Kidney (tissue), 13 donors: ENCODE measurements at regions not wholly inside any gene's neighbourhood (a gene's known extent, or its start where the extent isn't known, plus 50 kb on each side); places are given as distances from the start of the nearest gene placed in this dataset.

Experiments
- DNase-seq, 5 donors: peaks; one replicate each; pipeline ENCODE4 v3.0.0-alpha.2; 2013 to 2020
- FAIRE-seq: peaks from 2 replicates; lab custom pipeline; 2012; peaks lifted over from hg19 to GRCh38; lab: Jason Lieb, UNC
- H3K27ac ChIP-seq, 2 donors: one replicate each; pipeline ENCODE4 v1.7.0; 2013; ENCODE audit warnings: low read depth in 2 of 2, low read length in 2 of 2, inconsistent platforms in 1 of 2
- H3K27me3 ChIP-seq: one replicate; pipeline ENCODE4 v1.7.1; 2013; ENCODE audit warnings: low read length, inconsistent platforms; ENCODE audit not compliant: control insufficient read depth, insufficient read depth
- H3K36me3 ChIP-seq, 3 donors: one replicate each; pipeline versions ENCODE4 v1.7.0 to v1.7.1; 2013; ENCODE audit warnings: low read length in 3 of 3, control low read depth in 1 of 3, inconsistent platforms in 1 of 3; ENCODE audit not compliant: insufficient read depth in 3 of 3, control insufficient read depth in 2 of 3
- H3K4me1 ChIP-seq, 3 donors: one replicate each; pipeline versions ENCODE4 v1.7.0 to v1.7.1; 2013; ENCODE audit warnings: low read length in 3 of 3, inconsistent platforms in 1 of 3, low read depth in 1 of 3; ENCODE audit not compliant: control insufficient read depth in 2 of 3, insufficient read depth in 2 of 3
- H3K4me3 ChIP-seq, 3 donors: one replicate each; pipeline versions ENCODE4 v1.7.0 to v1.8.1; 2013; ENCODE audit warnings: low read length in 3 of 3, control low read depth in 1 of 3, inconsistent platforms in 1 of 3
- H3K9ac ChIP-seq, 3 donors: one replicate each; pipeline versions ENCODE4 v1.7.0 to v1.7.1; 2013; ENCODE audit warnings: low read length in 3 of 3, control low read depth in 1 of 3, inconsistent platforms in 1 of 3
- H3K9me3 ChIP-seq, 3 donors: one replicate each; pipeline versions ENCODE4 v1.7.0 to v1.7.1; 2013; ENCODE audit warnings: low read length in 3 of 3, control low read depth in 1 of 3, inconsistent platforms in 1 of 3; ENCODE audit not compliant: control insufficient read depth in 2 of 3, insufficient read depth in 1 of 3
- intact Hi-C: fragments of 100-400 bp; cut with DNase I; formaldehyde crosslinking; loops from one replicate; pipeline ENCODE4 v1.11.1; 2022
- TF ChIP-seq, protein P1 (sequence below): IDR thresholded peaks from 3 replicates; pipeline ENCODE4 v1.5.1; 2012; ENCODE audit warnings: mild to moderate bottlenecking, moderate library complexity, borderline replicate concordance; ENCODE audit not compliant: insufficient read depth; ENCODE audit errors: extremely low read depth
- donor health status: control.
- donor health status: control.
- donor health status: control.
- donor health status: control.
- donor health status: control.
- donor health status: DM: yes; HTN: yes; CAD: no.
- donor health status: Normal renal cell carcinoma (clear cell type).

DNA sequence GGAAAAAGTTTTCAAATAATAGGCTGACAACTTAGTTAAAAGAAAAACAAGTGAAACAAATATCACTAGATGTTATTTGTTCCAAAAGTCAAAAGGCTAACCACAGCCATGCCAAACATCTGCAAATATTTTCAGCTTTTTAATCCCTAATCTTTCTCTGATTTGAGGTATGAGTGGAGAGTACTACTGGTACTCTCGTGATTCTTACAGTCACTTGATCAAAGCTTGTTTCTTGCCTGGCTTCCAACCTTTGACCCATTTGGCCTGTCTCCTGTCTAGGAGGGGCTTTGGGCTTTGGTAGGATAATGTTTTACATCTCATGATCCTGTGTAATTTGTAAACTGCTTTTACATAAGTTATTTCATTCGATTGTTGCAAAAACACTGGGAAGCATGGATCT is 301.8 kb upstream of the SORL1-AS1 start:
- Histone ChIP-seq H3K9me3 (no peaks in the 10 kb centered on the region), H3K9ac (no peak overlapping the region), H3K27ac (peak overlapping the region in 1 of 2 donors; percentile 61), H3K36me3 (no peaks in the 10 kb centered on the region), H3K4me1 (peaks cover 0 to 2% (median 0%) of the 10 kb centered on the region in 3 donors), H3K27me3 (no peaks in the 10 kb centered on the region), H3K4me3 (no peak overlapping the region)
- TF ChIP-seq, protein P1, sequence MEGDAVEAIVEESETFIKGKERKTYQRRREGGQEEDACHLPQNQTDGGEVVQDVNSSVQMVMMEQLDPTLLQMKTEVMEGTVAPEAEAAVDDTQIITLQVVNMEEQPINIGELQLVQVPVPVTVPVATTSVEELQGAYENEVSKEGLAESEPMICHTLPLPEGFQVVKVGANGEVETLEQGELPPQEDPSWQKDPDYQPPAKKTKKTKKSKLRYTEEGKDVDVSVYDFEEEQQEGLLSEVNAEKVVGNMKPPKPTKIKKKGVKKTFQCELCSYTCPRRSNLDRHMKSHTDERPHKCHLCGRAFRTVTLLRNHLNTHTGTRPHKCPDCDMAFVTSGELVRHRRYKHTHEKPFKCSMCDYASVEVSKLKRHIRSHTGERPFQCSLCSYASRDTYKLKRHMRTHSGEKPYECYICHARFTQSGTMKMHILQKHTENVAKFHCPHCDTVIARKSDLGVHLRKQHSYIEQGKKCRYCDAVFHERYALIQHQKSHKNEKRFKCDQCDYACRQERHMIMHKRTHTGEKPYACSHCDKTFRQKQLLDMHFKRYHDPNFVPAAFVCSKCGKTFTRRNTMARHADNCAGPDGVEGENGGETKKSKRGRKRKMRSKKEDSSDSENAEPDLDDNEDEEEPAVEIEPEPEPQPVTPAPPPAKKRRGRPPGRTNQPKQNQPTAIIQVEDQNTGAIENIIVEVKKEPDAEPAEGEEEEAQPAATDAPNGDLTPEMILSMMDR, result no peak
- intact Hi-C loops, result no loop called here
- FAIRE-seq (peak; percentile 17), DNase-seq (peak in 1 of 5 donors; percentile 29)

DNA sequence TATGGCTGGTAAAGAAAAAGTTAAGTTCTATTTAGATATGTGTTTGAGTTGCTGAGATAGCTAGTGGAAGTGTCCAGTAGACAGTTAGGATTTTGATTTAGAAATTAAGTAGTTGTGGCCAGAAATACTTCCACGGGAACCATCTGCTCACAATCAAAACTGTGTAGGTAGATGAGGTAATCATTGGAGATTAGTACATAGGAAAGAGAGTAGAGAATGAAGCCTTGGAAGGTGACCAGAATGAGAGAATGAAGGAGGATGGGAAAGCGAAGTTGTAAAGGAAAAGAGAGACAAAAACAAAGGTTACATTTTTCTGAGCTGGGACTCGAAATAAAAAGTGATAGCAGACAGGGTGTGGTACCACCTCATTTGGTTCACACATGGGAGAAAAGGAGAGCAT is 296.9 kb upstream of the SORL1-AS1 start:
- no peak for DNase-seq
- intact Hi-C loops, result no loop called here
- Histone ChIP-seq H3K27me3 (no peaks in the 10 kb centered on the region), H3K36me3 (no peaks in the 10 kb centered on the region), H3K9ac (no peak overlapping the region), H3K9me3 (no peaks in the 10 kb centered on the region), H3K4me3 (no peak overlapping the region), H3K27ac (no peak overlapping the region), H3K4me1 (peaks cover 0 to 2% (median 0%) of the 10 kb centered on the region in 3 donors)
- TF ChIP-seq, protein P1, result no peak
- no peak for FAIRE-seq

DNA sequence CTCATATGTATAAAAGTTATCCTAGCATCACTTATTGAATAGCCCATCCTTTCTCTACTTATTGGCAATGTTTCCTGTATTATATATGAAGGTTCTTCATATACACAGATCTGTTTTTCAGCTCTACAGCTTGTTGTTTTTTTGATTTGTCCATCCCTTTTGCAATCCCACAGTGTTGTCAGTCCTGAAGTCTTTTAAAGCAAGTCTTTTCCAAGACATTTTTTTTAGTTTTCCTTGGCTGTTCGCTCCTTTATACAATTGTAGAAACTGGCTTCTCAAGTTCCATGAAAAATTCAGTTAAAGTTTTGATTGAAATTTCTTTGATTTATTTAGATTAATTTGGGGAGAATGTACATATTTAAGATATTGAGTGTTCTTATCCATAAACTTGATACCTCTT is 295.3 kb upstream of the SORL1-AS1 start:
- TF ChIP-seq, protein P1, result no peak
- intact Hi-C loops, result no loop called here
- Histone ChIP-seq H3K4me1 (no peaks in the 10 kb centered on the region), H3K4me3 (no peak overlapping the region), H3K27me3 (no peaks in the 10 kb centered on the region), H3K9ac (no peak overlapping the region), H3K9me3 (peaks cover 0 to 6% (median 3%) of the 10 kb centered on the region in 3 donors), H3K27ac (no peak overlapping the region), H3K36me3 (no peaks in the 10 kb centered on the region)
- FAIRE-seq, result no peak
- DNase-seq, result no peak

DNA sequence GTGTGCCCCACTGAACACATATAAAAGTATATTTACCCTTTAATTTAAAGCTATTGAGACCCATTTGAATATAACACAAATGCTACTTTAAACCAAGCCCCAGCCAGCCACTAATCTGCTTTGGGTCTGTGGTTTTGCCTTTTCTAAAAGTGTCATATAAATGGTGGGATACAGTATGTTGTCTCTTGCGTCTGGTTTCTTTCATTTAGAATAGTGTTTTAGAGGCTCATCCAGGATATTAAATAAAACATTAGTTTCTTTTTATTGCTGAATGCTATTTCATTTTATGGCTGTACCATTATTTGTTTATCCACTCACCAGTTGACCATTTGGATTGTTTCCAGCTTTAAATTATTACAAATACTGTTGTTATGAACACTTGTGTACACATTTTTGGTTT is 290.5 kb upstream of the SORL1-AS1 start:
- Histone ChIP-seq H3K4me1 (peaks cover 0 to 4% (median 0%) of the 10 kb centered on the region in 3 donors), H3K4me3 (no peak overlapping the region), H3K27ac (no peak overlapping the region), H3K9ac (no peak overlapping the region), H3K27me3 (no peaks in the 10 kb centered on the region), H3K9me3 (peaks cover 0 to 6% (median 3%) of the 10 kb centered on the region in 3 donors), H3K36me3 (no peaks in the 10 kb centered on the region)
- no peak for DNase-seq
- FAIRE-seq, result no peak
- TF ChIP-seq, protein P1, result no peak
- intact Hi-C loops, result no loop called here
